ENCODE measurements at regions not wholly inside any gene's neighbourhood (a gene's known extent, or its start where the extent isn't known, plus 50 kb on each side); places are given as distances from the start of the nearest gene placed in this dataset.

- TF ChIP-seq POLR2A (IDR thresholded peaks at IDR 0.05; ENCODE audit: low read depth, low read length) (no peak), POLR2AphosphoS5 (IDR thresholded peaks at IDR 0.05; ENCODE audit: low read depth, low read length) (no peak), TAF1 (IDR thresholded peaks at IDR 0.05; ENCODE audit: low read depth, low read length) (no peak)
These were observed 613.1 kb upstream of the PTGER4 start for GRCh38 chr5:40066616-40067015.

Data from GM12891 (cell line).